ENCODE measurements at regions not wholly inside any gene's neighbourhood (a gene's known extent, or its start where the extent isn't known, plus 50 kb on each side); places are given as distances from the start of the nearest gene placed in this dataset.

- TF ChIP-seq CTCF (IDR thresholded peaks at IDR 0.05): no peak
- TF ChIP-seq ZFX (IDR thresholded peaks at IDR 0.05; ENCODE audit: borderline replicate concordance): no peak
- H3K27ac ChIP-seq: no peak overlapping the region
Observed at GRCh38 chr14:97070259-97070658, 273.1 kb downstream of the VRK1 start.

GRCh38 chr14:97071177-97071576 lies 274.0 kb downstream of the VRK1 start:
- TF ChIP-seq ZFX (IDR thresholded peaks at IDR 0.05; ENCODE audit: borderline replicate concordance): no peak
- no peak for TF ChIP-seq CTCF (IDR thresholded peaks at IDR 0.05)
- no peak overlapping the region for H3K27ac ChIP-seq

- no peak for TF ChIP-seq CTCF (IDR thresholded peaks at IDR 0.05)
- TF ChIP-seq ZFX (IDR thresholded peaks at IDR 0.05; ENCODE audit: borderline replicate concordance): no peak
- no peak overlapping the region for H3K27ac ChIP-seq
Observed at GRCh38 chr14:97073622-97074021, 276.4 kb downstream of the VRK1 start.

GRCh38 chr14:97074456-97074855 lies 277.3 kb downstream of the VRK1 start:
- H3K27ac ChIP-seq: no peak overlapping the region

GRCh38 chr14:97074856-97075255 lies 277.7 kb downstream of the VRK1 start:
- TF ChIP-seq ZFX (IDR thresholded peaks at IDR 0.05; ENCODE audit: borderline replicate concordance) (no peak), CTCF (IDR thresholded peaks at IDR 0.05) (no peak)
- H3K27ac ChIP-seq: no peak overlapping the region

More at GRCh38 chr14:97074456-97074855, 277.3 kb downstream of the VRK1 start:
- TF ChIP-seq CTCF (IDR thresholded peaks at IDR 0.05): no peak
- TF ChIP-seq ZFX (IDR thresholded peaks at IDR 0.05; ENCODE audit: borderline replicate concordance): no peak

GRCh38 chr14:97077253-97077653 lies 280.1 kb downstream of the VRK1 start:
- no peak for TF ChIP-seq CTCF (IDR thresholded peaks at IDR 0.05)
- TF ChIP-seq ZFX (IDR thresholded peaks at IDR 0.05; ENCODE audit: borderline replicate concordance): no peak
- no peak overlapping the region for H3K27ac ChIP-seq

GRCh38 chr14:97077687-97078086 lies 280.5 kb downstream of the VRK1 start:
- TF ChIP-seq CTCF (IDR thresholded peaks at IDR 0.05) (no peak), ZFX (IDR thresholded peaks at IDR 0.05; ENCODE audit: borderline replicate concordance) (no peak)
- no peak overlapping the region for H3K27ac ChIP-seq
